MCF 10A (cell line): ENCODE measurements at regions not wholly inside any gene's neighbourhood (a gene's known extent, or its start where the extent isn't known, plus 50 kb on each side); places are given as distances from the start of the nearest gene placed in this dataset.

ENCODE experiments used
- BruUV-seq: library from RNA; stranded (reverse); fragments of 400-500 nt; replicated peaks from 2 replicates; lab custom pipeline; 2021; lab: Mats Ljungman, UMichigan
- CTCF ChIA-PET: fragments of 300-600 bp; sonication (Branson Sonifier 250); formaldehyde crosslinking; extraction: SDS; loops from one replicate; lab custom pipeline; 2021; ENCODE audit warnings: antibody characterized with exemption, inconsistent platforms; lab: Yijun Ruan, JAX
- POLR2A ChIA-PET: fragments of 300-600, 350-650 bp; sonication (Branson Sonifier 250); formaldehyde crosslinking; extraction: SDS; loops from one replicate; lab custom pipeline; 2020; ENCODE audit warnings: antibody characterized with exemption, inconsistent platforms; lab: Yijun Ruan, JAX
- DNase-seq: peaks from one replicate; pipeline ENCODE4 v3.0.0-alpha.2; 2018; ENCODE audit not compliant: unreplicated experiment
- H3K27ac Mint-ChIP-seq: one replicate; pipeline ENCODE4 v1.8.0; 2022; ENCODE audit warnings: mild to moderate bottlenecking, low read depth, mixed read lengths; ENCODE audit not compliant: unreplicated experiment
- H3K27me3 Mint-ChIP-seq: one replicate; pipeline ENCODE4 v1.8.0; 2022; ENCODE audit warnings: mixed read lengths; ENCODE audit not compliant: insufficient read depth, unreplicated experiment
- H3K36me3 Mint-ChIP-seq: one replicate; pipeline ENCODE4 v1.8.0; 2022; ENCODE audit warnings: mild to moderate bottlenecking, moderate library complexity, mixed read lengths; ENCODE audit not compliant: insufficient read depth, unreplicated experiment
- H3K4me1 Mint-ChIP-seq: one replicate; pipeline ENCODE4 v1.8.0; 2022; ENCODE audit warnings: mixed read lengths; ENCODE audit not compliant: insufficient read depth, unreplicated experiment
- H3K4me3 Mint-ChIP-seq: one replicate; pipeline ENCODE4 v1.8.0; 2022; ENCODE audit warnings: mild to moderate bottlenecking, moderate library complexity, mixed read lengths; ENCODE audit not compliant: unreplicated experiment
- H3K9me3 Mint-ChIP-seq: one replicate; pipeline ENCODE4 v1.8.0; 2022; ENCODE audit warnings: mixed read lengths; ENCODE audit not compliant: unreplicated experiment
- intact Hi-C: fragments of 100-400 bp; cut with micrococcal nuclease; formaldehyde crosslinking; loops from 2 replicates; pipeline ENCODE4 v1.14.1; 2022
- TF ChIP-seq, protein P1 (sequence below): fragments of 200-600 bp; IDR thresholded peaks from one replicate; pipeline ENCODE4 v1.8.0; 2022; ENCODE audit warnings: antibody characterized with exemption, mild to moderate bottlenecking; ENCODE audit not compliant: unreplicated experiment

DNA sequence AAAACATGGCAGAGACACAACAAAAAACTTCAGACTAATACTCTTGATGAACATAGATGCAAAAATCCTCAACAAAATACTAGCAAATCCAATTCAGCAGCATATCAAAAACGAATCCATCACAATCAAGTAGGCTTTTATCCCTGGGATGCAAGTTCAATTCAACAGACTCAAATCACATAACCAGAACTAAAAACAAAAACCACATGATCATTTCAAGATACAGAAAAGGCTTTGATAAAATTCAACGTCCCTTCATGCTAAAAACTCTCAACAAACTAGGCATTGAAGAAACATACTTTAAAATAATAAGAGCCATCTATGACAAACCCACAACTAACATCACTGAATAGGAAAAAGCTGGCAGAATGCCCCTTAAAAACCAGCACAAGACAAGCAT, 93.6 kb downstream of the TUSC1 start:
- peaks cover 6% of the 10 kb centered on the region for H3K36me3 Mint-ChIP-seq
- no peak overlapping the region for H3K27ac Mint-ChIP-seq
- no peaks in the 10 kb centered on the region for H3K4me1 Mint-ChIP-seq
- H3K27me3 Mint-ChIP-seq = peaks cover 15% of the 10 kb centered on the region
- BruUV-seq = no TSS peak
- intact Hi-C loops = no loop called here
- POLR2A ChIA-PET = no interaction called here
- H3K4me3 Mint-ChIP-seq = no peak overlapping the region
- H3K9me3 Mint-ChIP-seq = no peaks in the 10 kb centered on the region
- TF ChIP-seq, protein P1, sequence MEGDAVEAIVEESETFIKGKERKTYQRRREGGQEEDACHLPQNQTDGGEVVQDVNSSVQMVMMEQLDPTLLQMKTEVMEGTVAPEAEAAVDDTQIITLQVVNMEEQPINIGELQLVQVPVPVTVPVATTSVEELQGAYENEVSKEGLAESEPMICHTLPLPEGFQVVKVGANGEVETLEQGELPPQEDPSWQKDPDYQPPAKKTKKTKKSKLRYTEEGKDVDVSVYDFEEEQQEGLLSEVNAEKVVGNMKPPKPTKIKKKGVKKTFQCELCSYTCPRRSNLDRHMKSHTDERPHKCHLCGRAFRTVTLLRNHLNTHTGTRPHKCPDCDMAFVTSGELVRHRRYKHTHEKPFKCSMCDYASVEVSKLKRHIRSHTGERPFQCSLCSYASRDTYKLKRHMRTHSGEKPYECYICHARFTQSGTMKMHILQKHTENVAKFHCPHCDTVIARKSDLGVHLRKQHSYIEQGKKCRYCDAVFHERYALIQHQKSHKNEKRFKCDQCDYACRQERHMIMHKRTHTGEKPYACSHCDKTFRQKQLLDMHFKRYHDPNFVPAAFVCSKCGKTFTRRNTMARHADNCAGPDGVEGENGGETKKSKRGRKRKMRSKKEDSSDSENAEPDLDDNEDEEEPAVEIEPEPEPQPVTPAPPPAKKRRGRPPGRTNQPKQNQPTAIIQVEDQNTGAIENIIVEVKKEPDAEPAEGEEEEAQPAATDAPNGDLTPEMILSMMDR = no peak
- CTCF ChIA-PET = interaction anchor here (0.6 to 1.4 kb wide), 2 partner anchors 49 to 88 kb away, joined by 3 to 4 read pairs; no protein-coding TSS in a partner anchor
- no peak for DNase-seq

DNA sequence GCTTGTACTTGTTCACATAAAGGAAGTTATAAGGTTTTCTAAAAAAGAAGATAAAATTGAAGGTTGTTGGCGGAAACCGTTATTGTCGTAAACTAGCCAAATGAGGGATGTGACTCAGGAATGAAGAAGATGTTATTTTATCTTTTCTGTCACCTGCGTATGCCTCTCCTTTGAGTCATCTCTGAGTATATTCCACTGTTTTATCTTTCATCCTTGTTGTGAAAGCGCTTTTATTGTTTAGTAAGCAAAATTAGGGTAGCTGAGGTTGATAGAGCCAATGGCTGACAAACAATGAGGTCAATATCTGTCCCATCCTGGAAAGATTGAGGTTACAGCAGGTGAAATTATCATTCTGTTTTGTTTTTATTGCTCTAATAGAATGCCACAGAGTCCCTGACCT, 105.0 kb downstream of the TUSC1 start:
- no TSS peak for BruUV-seq
- Mint-ChIP-seq H3K4me1 (no peaks in the 10 kb centered on the region), H3K36me3 (no peaks in the 10 kb centered on the region), H3K4me3 (no peak overlapping the region), H3K27ac (no peak overlapping the region), H3K9me3 (no peaks in the 10 kb centered on the region), H3K27me3 (no peaks in the 10 kb centered on the region)
- intact Hi-C loops = no loop called here
- POLR2A ChIA-PET = no interaction called here
- TF ChIP-seq, protein P1 = no peak
- DNase-seq = no peak
- CTCF ChIA-PET = no interaction called here

DNA sequence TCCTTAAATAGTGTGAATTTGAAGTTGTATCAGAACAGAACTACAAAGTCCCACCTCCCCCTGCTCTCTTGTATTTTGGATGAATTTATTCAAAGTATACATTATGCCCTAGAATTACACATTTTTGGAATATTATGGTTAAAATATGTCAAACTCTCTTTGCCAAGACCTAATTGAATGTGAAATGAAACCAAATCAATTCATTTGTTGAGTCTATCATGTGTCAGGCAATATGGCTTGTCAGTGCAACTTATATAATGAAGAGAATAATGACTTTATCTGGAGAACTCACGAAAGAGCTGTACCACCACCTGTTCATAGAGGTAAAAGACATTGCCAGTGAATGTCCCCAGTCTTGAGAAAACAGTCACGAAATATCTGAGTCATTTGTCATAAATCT, 106.8 kb downstream of the TUSC1 start:
- TF ChIP-seq, protein P1 = no peak
- ChIA-PET POLR2A (no interaction called here), CTCF (no interaction called here)
- BruUV-seq = no TSS peak
- H3K36me3 Mint-ChIP-seq = no peaks in the 10 kb centered on the region
- H3K4me1 Mint-ChIP-seq = no peaks in the 10 kb centered on the region
- H3K27me3 Mint-ChIP-seq = peaks cover 4% of the 10 kb centered on the region
- intact Hi-C loops = no loop called here
- H3K27ac Mint-ChIP-seq = no peak overlapping the region
- no peaks in the 10 kb centered on the region for H3K9me3 Mint-ChIP-seq
- H3K4me3 Mint-ChIP-seq = no peak overlapping the region
- DNase-seq = no peak

DNA sequence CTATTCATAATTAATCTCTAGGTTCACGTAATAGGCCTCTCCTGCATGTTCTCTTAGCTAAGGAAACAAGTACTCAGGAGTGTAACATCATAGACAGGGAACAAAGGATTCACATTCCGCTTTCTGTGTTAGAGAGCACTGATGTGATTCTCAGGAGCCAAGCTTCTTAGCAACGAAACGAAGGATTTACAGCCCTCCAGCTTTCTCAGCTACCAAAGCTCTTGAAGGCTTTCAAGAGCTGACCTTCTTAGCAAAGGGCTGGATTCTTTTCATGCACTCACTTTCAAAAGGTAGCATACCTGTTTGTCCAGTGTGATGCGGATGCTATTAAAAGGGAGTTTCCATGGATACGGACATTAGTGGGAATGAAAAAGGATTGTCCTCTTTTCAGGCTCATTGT, 107.4 kb downstream of the TUSC1 start:
- no TSS peak for BruUV-seq
- ChIA-PET POLR2A (no interaction called here), CTCF (interaction anchor here (0.8 kb wide), 1 partner anchor 251 kb away, joined by 3 read pairs; no protein-coding TSS in a partner anchor)
- no peaks in the 10 kb centered on the region for H3K36me3 Mint-ChIP-seq
- H3K4me3 Mint-ChIP-seq = no peak overlapping the region
- intact Hi-C loops = no loop called here
- DNase-seq = no peak
- H3K27me3 Mint-ChIP-seq = peaks cover 10% of the 10 kb centered on the region
- H3K4me1 Mint-ChIP-seq = no peaks in the 10 kb centered on the region
- TF ChIP-seq, protein P1 = no peak
- no peaks in the 10 kb centered on the region for H3K9me3 Mint-ChIP-seq
- H3K27ac Mint-ChIP-seq = no peak overlapping the region
